Gastrocnemius medialis (tissue), 4 donors: ENCODE measurements at regions not wholly inside any gene's neighbourhood (a gene's known extent, or its start where the extent isn't known, plus 50 kb on each side); places are given as distances from the start of the nearest gene placed in this dataset.

Experiments
- POLR2A ChIP-seq, 2 donors: fragments of 450-650 bp; IDR thresholded peaks; one replicate each; pipeline ENCODE4 v1.6.1; 2017; ENCODE audit warnings: antibody characterized with exemption in 2 of 2, mild to moderate bottlenecking in 2 of 2, moderate library complexity in 2 of 2
- TF ChIP-seq, protein P1 (sequence below), 5 experiments: fragments of 450-650 bp in 3 of 5; fragments of 200-600 bp in 2 of 5; sonication (generic) in 2 of 5; IDR thresholded peaks in 4 of 5; conservative IDR thresholded peaks in 1 of 5; 1 replicate in 4 of 5; 2 replicates in 1 of 5; pipeline ENCODE4 v1.5.1; 2016 to 2019; ENCODE audit warnings: antibody characterized with exemption in 5 of 5, mild to moderate bottlenecking in 3 of 5, moderate library complexity in 3 of 5

DNA sequence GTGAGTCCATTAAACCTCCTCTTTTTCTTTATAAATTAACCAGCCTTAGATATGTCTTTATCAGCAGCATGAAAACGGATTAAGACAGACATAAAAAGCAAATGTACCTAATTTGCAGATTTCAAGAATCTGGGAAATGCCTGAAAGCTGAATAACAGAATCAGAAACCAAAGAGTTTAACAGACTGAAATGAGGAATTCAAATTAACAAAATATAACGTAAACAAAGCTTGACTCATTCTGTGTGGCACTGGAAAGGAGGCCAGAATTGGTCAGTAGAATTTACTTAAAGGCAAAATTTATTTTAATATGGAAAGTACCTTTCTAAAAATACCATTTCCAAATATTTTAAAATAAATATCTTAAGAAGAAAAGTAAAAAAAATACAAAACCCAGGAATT lies 540.6 kb upstream of the HTR2A start:
- no peak for TF ChIP-seq POLR2A (IDR thresholded peaks at IDR 0.05)
- TF ChIP-seq, protein P1, sequence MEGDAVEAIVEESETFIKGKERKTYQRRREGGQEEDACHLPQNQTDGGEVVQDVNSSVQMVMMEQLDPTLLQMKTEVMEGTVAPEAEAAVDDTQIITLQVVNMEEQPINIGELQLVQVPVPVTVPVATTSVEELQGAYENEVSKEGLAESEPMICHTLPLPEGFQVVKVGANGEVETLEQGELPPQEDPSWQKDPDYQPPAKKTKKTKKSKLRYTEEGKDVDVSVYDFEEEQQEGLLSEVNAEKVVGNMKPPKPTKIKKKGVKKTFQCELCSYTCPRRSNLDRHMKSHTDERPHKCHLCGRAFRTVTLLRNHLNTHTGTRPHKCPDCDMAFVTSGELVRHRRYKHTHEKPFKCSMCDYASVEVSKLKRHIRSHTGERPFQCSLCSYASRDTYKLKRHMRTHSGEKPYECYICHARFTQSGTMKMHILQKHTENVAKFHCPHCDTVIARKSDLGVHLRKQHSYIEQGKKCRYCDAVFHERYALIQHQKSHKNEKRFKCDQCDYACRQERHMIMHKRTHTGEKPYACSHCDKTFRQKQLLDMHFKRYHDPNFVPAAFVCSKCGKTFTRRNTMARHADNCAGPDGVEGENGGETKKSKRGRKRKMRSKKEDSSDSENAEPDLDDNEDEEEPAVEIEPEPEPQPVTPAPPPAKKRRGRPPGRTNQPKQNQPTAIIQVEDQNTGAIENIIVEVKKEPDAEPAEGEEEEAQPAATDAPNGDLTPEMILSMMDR (IDR thresholded peaks at IDR 0.05 in 4 of 5, conservative IDR thresholded peaks at IDR 0.05 in 1 of 5) = no peak
